ENCODE measurements at regions not wholly inside any gene's neighbourhood (a gene's known extent, or its start where the extent isn't known, plus 50 kb on each side); places are given as distances from the start of the nearest gene placed in this dataset.
"Not testable (repeated sequence)": the region's sequence is repeated elsewhere in the genome, so short reads cannot be mapped to it uniquely, and the experiment has no call there.

- no peak for DNase-seq
These were observed 202.9 kb downstream of the USP25 start for GRCh38 chr21:15932726-15933125.

GRCh38 chr21:15935530-15935929 is 205.7 kb downstream of the USP25 start:
- DNase-seq = no peak

- DNase-seq = no peak
These were observed 213.4 kb downstream of the USP25 start for GRCh38 chr21:15943009-15943666.

- DNase-seq = no peak
These were observed 217.9 kb downstream of the USP25 start for GRCh38 chr21:15947677-15948076.

GRCh38 chr21:15953551-15954116 is 223.9 kb downstream of the USP25 start:
- DNase-seq = no peak

- peak in 2 of 3 donors; percentile 38 to 74 for DNase-seq
These were observed 234.6 kb downstream of the USP25 start for GRCh38 chr21:15964236-15964855.

GRCh38 chr21:15966231-15966630 is 236.4 kb downstream of the USP25 start:
- no peak for DNase-seq

- DNase-seq = no peak
These were observed 236.9 kb downstream of the USP25 start for GRCh38 chr21:15966651-15967050.

- no peak for DNase-seq
These were observed 237.9 kb downstream of the USP25 start for GRCh38 chr21:15967661-15968060.

GRCh38 chr21:15968776-15969310 is 239.1 kb downstream of the USP25 start:
- peak in 2 of 3 donors; percentile 34 to 53 for DNase-seq

- DNase-seq = no peak
These were observed 247.0 kb downstream of the USP25 start for GRCh38 chr21:15976807-15977206.

- peak in 1 of 3 donors; percentile 58 for DNase-seq
These were observed 248.5 kb downstream of the USP25 start for GRCh38 chr21:15978215-15978738.

- not testable (repeated sequence) for DNase-seq
These were observed 249.7 kb downstream of the USP25 start for GRCh38 chr21:15979493-15979892.

- no peak for DNase-seq
These were observed 256.5 kb downstream of the USP25 start for GRCh38 chr21:15986277-15986676.

GRCh38 chr21:15992171-15992570 is 262.4 kb downstream of the USP25 start:
- no peak for DNase-seq

- DNase-seq = no peak
These were observed 264.2 kb downstream of the USP25 start for GRCh38 chr21:15993951-15994350.

GRCh38 chr21:15999741-16000140 is 270.0 kb downstream of the USP25 start:
- no peak for DNase-seq

GRCh38 chr21:16002874-16003466 is 273.2 kb downstream of the USP25 start:
- DNase-seq = peak; percentile 40 to 82 (median 50)

GRCh38 chr21:16004086-16004485 is 274.3 kb downstream of the USP25 start:
- peak in 2 of 3 donors; percentile 17 to 80 for DNase-seq

GRCh38 chr21:16004523-16004922 is 274.7 kb downstream of the USP25 start:
- no peak for DNase-seq

GRCh38 chr21:16005996-16006395 is 276.2 kb downstream of the USP25 start:
- no peak for DNase-seq

- DNase-seq = no peak
These were observed 278.2 kb downstream of the USP25 start for GRCh38 chr21:16007943-16008342.
